DND-41 (cell line): ENCODE measurements at regions not wholly inside any gene's neighbourhood (a gene's known extent, or its start where the extent isn't known, plus 50 kb on each side); places are given as distances from the start of the nearest gene placed in this dataset.

Experiments
- ATAC-seq: fragments of 200-7000 bp; cut with Tn5 transposase; 3 replicates; pipeline ENCODE4 v1.9.1; 2021; ENCODE audit warnings: low read depth; ENCODE audit not compliant: insufficient read depth
- DNase-seq: peaks from one replicate; pipeline ENCODE4 v3.0.0-alpha.2; 2020
- H2AFZ ChIP-seq: 2 replicates; pipeline ENCODE4 v1.6.0; 2012; ENCODE audit warnings: low read depth, low read length
- H3K27ac ChIP-seq: 2 replicates; pipeline ENCODE4 v1.5.1; 2012; ENCODE audit warnings: low read length, inconsistent platforms
- H3K27me3 ChIP-seq: fragments of 200-600 bp; sonication (generic); 2 replicates; pipeline ENCODE4 v1.6.0; 2012; ENCODE audit warnings: low read length, mild to moderate bottlenecking, inconsistent platforms; ENCODE audit not compliant: insufficient read depth, poor library complexity
- H3K36me3 ChIP-seq: 2 replicates; pipeline ENCODE4 v1.5.1; 2012; ENCODE audit warnings: low read length, inconsistent platforms; ENCODE audit not compliant: insufficient read depth
- H3K4me1 ChIP-seq: 2 replicates; pipeline ENCODE4 v1.5.1; 2012; ENCODE audit warnings: mild to moderate bottlenecking, low read length; ENCODE audit not compliant: insufficient read depth
- H3K4me2 ChIP-seq: 2 replicates; pipeline ENCODE4 v1.6.0; 2012; ENCODE audit warnings: mild to moderate bottlenecking, moderate library complexity, low read length, inconsistent platforms; ENCODE audit not compliant: insufficient read depth
- H3K4me3 ChIP-seq, 2 experiments: fragments of 200-600 bp in 1 of 2; shearing (Covaris generic) in 1 of 2; 2 replicates each; pipeline ENCODE4 v1.5.1; 2012 to 2016; ENCODE audit warnings: inconsistent platforms in 2 of 2, low read length in 2 of 2, mild to moderate bottlenecking in 2 of 2, low read depth in 1 of 2, moderate library complexity in 1 of 2
- H3K79me2 ChIP-seq: 2 replicates; pipeline ENCODE4 v1.6.0; 2012; ENCODE audit warnings: low read length, inconsistent platforms; ENCODE audit not compliant: insufficient read depth
- H3K9ac ChIP-seq: 2 replicates; pipeline ENCODE4 v1.6.0; 2012; ENCODE audit warnings: low read depth, mild to moderate bottlenecking, inconsistent platforms, low read length, moderate library complexity
- H3K9me3 ChIP-seq: 2 replicates; pipeline ENCODE4 v1.5.1; 2012; ENCODE audit warnings: low read length, moderate library complexity, mild to moderate bottlenecking, inconsistent platforms; ENCODE audit not compliant: insufficient read depth, severe bottlenecking
- H4K20me1 ChIP-seq: 2 replicates; pipeline ENCODE4 v1.6.0; 2012; ENCODE audit warnings: low read length; ENCODE audit not compliant: insufficient read depth
- CTCF ChIP-seq: IDR thresholded peaks from 2 replicates; pipeline ENCODE4 v1.5.1; 2012; ENCODE audit warnings: borderline replicate concordance, low read length, moderate library complexity, mild to moderate bottlenecking; ENCODE audit not compliant: poor library complexity, severe bottlenecking; ENCODE audit errors: extremely low read depth
- EZH2 ChIP-seq: IDR thresholded peaks from 3 replicates; pipeline ENCODE4 v1.6.1; 2012; ENCODE audit warnings: borderline replicate concordance, low read depth, mild to moderate bottlenecking, moderate library complexity, low read length, inconsistent platforms; ENCODE audit not compliant: severe bottlenecking

- Histone ChIP-seq H3K27me3 (no peaks in the 10 kb centered on the region), H3K4me2 (no peak overlapping the region), H3K9me3 (no peaks in the 10 kb centered on the region), H3K27ac (no peak overlapping the region), H3K36me3 (no peaks in the 10 kb centered on the region), H4K20me1 (no peaks in the 10 kb centered on the region), H3K79me2 (no peaks in the 10 kb centered on the region), H2AFZ (no peak overlapping the region), H3K4me3 (no peak overlapping the region), H3K4me1 (no peaks in the 10 kb centered on the region), H3K9ac (no peak overlapping the region)
- TF ChIP-seq EZH2 (no peak), CTCF (no peak)
- DNase-seq (no peak), ATAC-seq (no peak)
Observed at GRCh38 chr2:16296038-16296290, 355.6 kb downstream of the MYCN start.

GRCh38 chr2:16294791-16295190 lies 354.4 kb downstream of the MYCN start:
- no peaks in the 10 kb centered on the region for H3K79me2 ChIP-seq
- H3K4me2 ChIP-seq: no peak overlapping the region
- H3K27ac ChIP-seq: no peak overlapping the region
- no peak for ATAC-seq
- no peaks in the 10 kb centered on the region for H3K27me3 ChIP-seq
- no peaks in the 10 kb centered on the region for H3K9me3 ChIP-seq
- no peak overlapping the region for H3K4me3 ChIP-seq
- H2AFZ ChIP-seq: no peak overlapping the region
- no peak for DNase-seq
- no peaks in the 10 kb centered on the region for H3K36me3 ChIP-seq
- no peak overlapping the region for H3K9ac ChIP-seq
- no peaks in the 10 kb centered on the region for H3K4me1 ChIP-seq
- no peak for TF ChIP-seq CTCF
- no peak for TF ChIP-seq EZH2
- no peaks in the 10 kb centered on the region for H4K20me1 ChIP-seq

DNA sequence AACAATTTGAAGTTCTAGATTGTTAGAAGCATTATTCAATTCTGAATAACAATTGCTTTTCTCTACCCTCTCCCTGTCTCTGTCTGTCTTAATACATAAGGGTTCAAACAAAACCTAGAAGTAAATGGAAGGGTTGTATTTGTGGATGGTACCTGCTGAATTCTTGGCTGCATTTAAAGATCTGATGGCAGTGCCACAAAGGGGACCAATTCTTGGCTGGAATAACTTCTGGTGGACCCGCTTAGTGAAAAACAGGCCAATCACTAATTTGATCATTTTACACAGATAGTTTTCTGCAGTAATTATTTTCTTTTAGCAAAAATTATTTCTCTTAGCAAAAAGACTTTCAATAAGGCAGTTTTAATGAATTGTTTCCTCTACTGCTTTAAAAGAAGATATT lies 353.5 kb downstream of the MYCN start:
- no peak for ATAC-seq
- Histone ChIP-seq H3K4me3 (no peak overlapping the region), H2AFZ (no peak overlapping the region), H3K9me3 (no peaks in the 10 kb centered on the region), H3K79me2 (no peaks in the 10 kb centered on the region), H3K4me2 (no peak overlapping the region), H3K4me1 (no peaks in the 10 kb centered on the region), H3K27ac (no peak overlapping the region), H3K36me3 (no peaks in the 10 kb centered on the region), H3K27me3 (no peaks in the 10 kb centered on the region), H3K9ac (no peak overlapping the region), H4K20me1 (no peaks in the 10 kb centered on the region)
- no peak for TF ChIP-seq CTCF
- no peak for TF ChIP-seq EZH2
- DNase-seq: no peak

DNA sequence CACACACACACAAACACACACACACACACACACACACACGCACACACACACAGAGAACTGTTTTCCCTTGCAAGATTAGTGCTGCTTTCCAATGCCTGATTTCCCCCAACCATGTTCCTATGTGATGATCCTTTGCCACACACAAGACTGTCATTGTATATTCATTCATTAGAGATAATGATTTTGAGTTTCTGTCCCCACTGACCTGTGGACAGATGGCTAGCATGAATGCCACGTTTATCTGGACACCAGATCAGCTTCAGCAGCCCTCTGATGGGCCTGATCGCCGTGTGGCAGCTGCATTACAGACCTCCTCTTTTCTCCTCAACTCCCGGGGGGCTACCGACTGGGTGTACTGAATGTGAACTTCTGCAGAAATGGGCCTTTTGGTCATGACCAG lies 353.0 kb downstream of the MYCN start:
- ATAC-seq: no peak
- DNase-seq: no peak
- no peak for TF ChIP-seq CTCF
- no peak for TF ChIP-seq EZH2

More for the DNA sequence above, 353.0 kb downstream of the MYCN start:
- H3K9me3 ChIP-seq: no peaks in the 10 kb centered on the region
- H3K4me3 ChIP-seq: no peak overlapping the region
- no peak overlapping the region for H3K9ac ChIP-seq
- H3K4me1 ChIP-seq: no peaks in the 10 kb centered on the region
- no peak overlapping the region for H3K4me2 ChIP-seq
- H3K27me3 ChIP-seq: no peaks in the 10 kb centered on the region
- no peak overlapping the region for H2AFZ ChIP-seq
- no peaks in the 10 kb centered on the region for H3K79me2 ChIP-seq
- H4K20me1 ChIP-seq: no peaks in the 10 kb centered on the region
- H3K27ac ChIP-seq: no peak overlapping the region
- H3K36me3 ChIP-seq: no peaks in the 10 kb centered on the region
